GM23248 (cell line): ENCODE measurements at regions not wholly inside any gene's neighbourhood (a gene's known extent, or its start where the extent isn't known, plus 50 kb on each side); places are given as distances from the start of the nearest gene placed in this dataset.
A peak's percentile ranks its signal among the peaks of the same experiment; 100 is the strongest.
"Not testable (repeated sequence)": the region's sequence is repeated elsewhere in the genome, so short reads cannot be mapped to it uniquely, and the experiment has no call there.

Experiments
- DNase-seq: peaks from one replicate; pipeline ENCODE4 v3.0.0-alpha.2; 2015
- H2AFZ ChIP-seq: fragments of 200-600 bp; sonication (generic); 2 replicates; pipeline ENCODE4 v1.6.1; 2016; ENCODE audit warnings: antibody characterized with exemption
- H3F3A ChIP-seq: fragments of 200-600 bp; sonication (generic); 2 replicates; pipeline ENCODE4 v1.6.1; 2016; ENCODE audit warnings: mild to moderate bottlenecking, antibody characterized with exemption, mixed run types; ENCODE audit not compliant: insufficient read depth
- H3K27ac ChIP-seq: fragments of 200-600 bp; sonication (generic); 2 replicates; pipeline ENCODE4 v1.5.1; 2016; ENCODE audit warnings: mild to moderate bottlenecking
- H3K27me3 ChIP-seq: fragments of 200-600 bp; sonication (generic); replicated peaks from 2 replicates; pipeline ENCODE4 v1.6.1; 2016; ENCODE audit warnings: mild to moderate bottlenecking; ENCODE audit not compliant: insufficient read depth
- H3K36me3 ChIP-seq: fragments of 200-600 bp; sonication (generic); 2 replicates; pipeline ENCODE4 v1.6.1; 2016; ENCODE audit warnings: low read depth, mild to moderate bottlenecking
- H3K4me1 ChIP-seq: fragments of 200-600 bp; sonication (generic); 2 replicates; pipeline ENCODE4 v1.6.1; 2016; ENCODE audit warnings: mild to moderate bottlenecking; ENCODE audit not compliant: insufficient read depth
- H3K4me2 ChIP-seq: fragments of 200-600 bp; sonication (generic); one replicate; pipeline ENCODE4 v1.6.1; 2016; ENCODE audit warnings: mild to moderate bottlenecking; ENCODE audit not compliant: unreplicated experiment
- H3K4me3 ChIP-seq: fragments of 200-600 bp; sonication (generic); 2 replicates; pipeline ENCODE4 v1.5.1; 2016; ENCODE audit warnings: mild to moderate bottlenecking
- H3K79me2 ChIP-seq: fragments of 200-600 bp; sonication (generic); 2 replicates; pipeline ENCODE4 v1.6.1; 2016; ENCODE audit warnings: mild to moderate bottlenecking; ENCODE audit not compliant: insufficient read depth
- H3K9ac ChIP-seq: fragments of 200-600 bp; sonication (generic); 2 replicates; pipeline ENCODE4 v1.6.1; 2016; ENCODE audit warnings: mild to moderate bottlenecking
- H3K9me2 ChIP-seq: fragments of 200-600 bp; sonication (generic); 2 replicates; pipeline ENCODE4 v1.6.1; 2016; ENCODE audit warnings: mixed run types, mild to moderate bottlenecking, moderate library complexity; ENCODE audit not compliant: insufficient read depth
- H3K9me3 ChIP-seq: fragments of 200-600 bp; sonication (generic); one replicate; pipeline ENCODE4 v1.6.1; 2017; ENCODE audit warnings: low read depth
- H4K20me1 ChIP-seq: fragments of 200-600 bp; sonication (generic); 2 replicates; pipeline ENCODE4 v1.6.0; 2016; ENCODE audit not compliant: insufficient read depth
- EZH2 ChIP-seq: fragments of 200-600 bp; sonication (generic); IDR thresholded peaks from 2 replicates; pipeline ENCODE4 v1.6.1; 2018; ENCODE audit warnings: antibody characterized with exemption, mild to moderate bottlenecking; ENCODE audit not compliant: insufficient read depth, poor library complexity, severe bottlenecking
- EZH2phosphoT487 ChIP-seq: fragments of 200-600 bp; sonication (generic); IDR thresholded peaks from 2 replicates; pipeline ENCODE4 v1.6.1; 2018; ENCODE audit warnings: antibody characterized with exemption, moderate library complexity, mild to moderate bottlenecking, low read depth; ENCODE audit not compliant: insufficient read depth
- WGBS, 2 experiments: methylation state at CpG; one replicate each; pipeline ENCODE4 v1.1.6; 2015 to 2017; ENCODE audit warnings: low lambda C conversion rate in 2 of 2, low coverage in 1 of 2; ENCODE audit errors: missing lambda C conversion rate in 2 of 2; 5-methylcytosine and 5-hydroxymethylcytosine counted together
- in situ Hi-C: fragments of 300-500 bp; cut with MboI; formaldehyde crosslinking; loops from 2 replicates; pipeline ENCODE4 v1.15.0; 2020

- in situ Hi-C loops: no loop called here
- H3K9me3 ChIP-seq: no peaks in the 10 kb centered on the region
- H3K79me2 ChIP-seq: no peaks in the 10 kb centered on the region
- no peak for DNase-seq
- no peaks in the 10 kb centered on the region for H3K9me2 ChIP-seq
- H3K4me2 ChIP-seq: no peak overlapping the region
- no peaks in the 10 kb centered on the region for H3K36me3 ChIP-seq
- 0 out of 2 replicates have a peak, but pooled peaks cover 3% of the 10 kb centered on the region for H3F3A ChIP-seq
- no peak overlapping the region for H3K9ac ChIP-seq
- no peaks in the 10 kb centered on the region for H4K20me1 ChIP-seq
- H3K27me3 ChIP-seq: no peaks in the 10 kb centered on the region
- H2AFZ ChIP-seq: peak overlapping the region; percentile 13; the same call in 1 of the 2 replicates
- TF ChIP-seq EZH2phosphoT487 (no peak), EZH2 (no peak)
- 51 to 55% methylated on average over 9 of the region's 9 CpGs for WGBS, 2 experiments
- H3K4me1 ChIP-seq: peaks cover 10% of the 10 kb centered on the region
- no peak overlapping the region for H3K4me3 ChIP-seq
- no peak overlapping the region for H3K27ac ChIP-seq
These were observed 60.3 kb upstream of the PTPN1 start for GRCh38 chr20:50449738-50450492.

- Histone ChIP-seq H3K4me2 (no peak overlapping the region), H2AFZ (no peak overlapping the region), H3K27ac (no peak overlapping the region)
These were observed 59.7 kb upstream of the PTPN1 start for GRCh38 chr20:50450493-50450826.

GRCh38 chr20:50450881-50451752, 59.1 kb upstream of the PTPN1 start:
- Histone ChIP-seq H3K4me2 (peak overlapping the region; percentile 50), H4K20me1 (no peaks in the 10 kb centered on the region), H3K9me2 (no peaks in the 10 kb centered on the region), H3K9ac (peak overlapping the region; percentile 22; the same call in 1 of the 2 replicates), H3K4me3 (peak overlapping the region; percentile 27), H3K27ac (peak overlapping the region; percentile 34), H3K36me3 (no peaks in the 10 kb centered on the region), H3K9me3 (no peaks in the 10 kb centered on the region), H3K79me2 (no peaks in the 10 kb centered on the region), H3F3A (0 out of 2 replicates have a peak, but pooled peaks cover 3% of the 10 kb centered on the region), H3K4me1 (peaks cover 10% of the 10 kb centered on the region), H3K27me3 (no peaks in the 10 kb centered on the region), H2AFZ (peak overlapping the region; percentile 72)
- 17 to 27% methylated on average over 18 to 19 of the region's 19 CpGs for WGBS, 2 experiments
- TF ChIP-seq EZH2 (no peak), EZH2phosphoT487 (no peak)
- in situ Hi-C loops: no loop called here
- DNase-seq: peak; percentile 73

More at GRCh38 chr20:50450493-50450826, 59.7 kb upstream of the PTPN1 start:
- peaks cover 10% of the 10 kb centered on the region for H3K4me1 ChIP-seq
- no peaks in the 10 kb centered on the region for H4K20me1 ChIP-seq
- no peak for TF ChIP-seq EZH2
- TF ChIP-seq EZH2phosphoT487: no peak
- H3K9me2 ChIP-seq: no peaks in the 10 kb centered on the region
- 0 out of 2 replicates have a peak, but pooled peaks cover 3% of the 10 kb centered on the region for H3F3A ChIP-seq
- no peak overlapping the region for H3K9ac ChIP-seq
- WGBS, 2 experiments: 60 to 80% methylated on average over 1 of the region's 1 CpG
- H3K4me3 ChIP-seq: no peak overlapping the region
- H3K79me2 ChIP-seq: no peaks in the 10 kb centered on the region
- no peaks in the 10 kb centered on the region for H3K36me3 ChIP-seq
- no peaks in the 10 kb centered on the region for H3K27me3 ChIP-seq
- DNase-seq: no peak
- no peaks in the 10 kb centered on the region for H3K9me3 ChIP-seq
- in situ Hi-C loops: no loop called here

- in situ Hi-C loops, H3K9me2 ChIP-seq, H3K36me3 ChIP-seq, H3K27ac ChIP-seq, DNase-seq, H4K20me1 ChIP-seq, H3K27me3 ChIP-seq, H3K9ac ChIP-seq, H3F3A ChIP-seq, H3K9me3 ChIP-seq, H3K79me2 ChIP-seq: not testable (repeated sequence)
- Histone ChIP-seq H3K4me3 (0 out of 2 replicates have a peak overlapping the region, but pooled peaks have one; percentile 27), H3K4me1 (peaks cover 10% of the 10 kb centered on the region), H2AFZ (peak overlapping the region; percentile 72), H3K4me2 (peak overlapping the region; percentile 50)
- 79 to 84% methylated on average over 9 of the region's 9 CpGs for WGBS, 2 experiments
These were observed 58.3 kb upstream of the PTPN1 start for GRCh38 chr20:50451792-50452425.
